G401 (cell line): ENCODE measurements at regions not wholly inside any gene's neighbourhood (a gene's known extent, or its start where the extent isn't known, plus 50 kb on each side); places are given as distances from the start of the nearest gene placed in this dataset.
A peak's percentile ranks its signal among the peaks of the same experiment; 100 is the strongest.

ENCODE experiments used
- DNase-seq: peaks from one replicate; pipeline ENCODE4 v3.0.0-alpha.2; 2015; ENCODE audit warnings: low spot score
- in situ Hi-C: cut with HindIII; loops from 2 replicates; pipeline ENCODE4 v1.10.0; 2016; ENCODE audit warnings: low sequenced_read_pairs, mixed read lengths

- DNase-seq, result no peak
- in situ Hi-C loops, result no loop called here
Measured at GRCh38 chr6:133034509-133035206, 206.5 kb upstream of the EYA4 start.

- in situ Hi-C loops, result no loop called here
Measured at GRCh38 chr6:133040094-133040802, 200.9 kb upstream of the EYA4 start.

GRCh38 chr6:133040803-133041419, 200.2 kb upstream of the EYA4 start:
- in situ Hi-C loops, result no loop called here
- DNase-seq, result no peak

More at GRCh38 chr6:133040094-133040802, 200.9 kb upstream of the EYA4 start:
- DNase-seq, result no peak

GRCh38 chr6:133042550-133043120, 198.5 kb upstream of the EYA4 start:
- no peak for DNase-seq
- in situ Hi-C loops, result no loop called here

GRCh38 chr6:133046576-133046975, 194.6 kb upstream of the EYA4 start:
- in situ Hi-C loops, result no loop called here
- DNase-seq, result no peak

- DNase-seq, result no peak
Measured at GRCh38 chr6:133047065-133047665, 194.0 kb upstream of the EYA4 start.

GRCh38 chr6:133047706-133048105, 193.5 kb upstream of the EYA4 start:
- in situ Hi-C loops, result no loop called here
- no peak for DNase-seq

More at GRCh38 chr6:133047065-133047665, 194.0 kb upstream of the EYA4 start:
- in situ Hi-C loops, result no loop called here

- in situ Hi-C loops, result no loop called here
- DNase-seq, result no peak
Measured at GRCh38 chr6:133051240-133051639, 189.9 kb upstream of the EYA4 start.

- in situ Hi-C loops, result no loop called here
- DNase-seq, result no peak
Measured at GRCh38 chr6:133052465-133052864, 188.7 kb upstream of the EYA4 start.

- peak; percentile 40 for DNase-seq
- in situ Hi-C loops, result no loop called here
Measured at GRCh38 chr6:133055441-133055966, 185.7 kb upstream of the EYA4 start.

- no peak for DNase-seq
- in situ Hi-C loops, result no loop called here
Measured at GRCh38 chr6:133057352-133057751, 183.8 kb upstream of the EYA4 start.

GRCh38 chr6:133062077-133062476, 179.1 kb upstream of the EYA4 start:
- in situ Hi-C loops, result no loop called here
- no peak for DNase-seq

GRCh38 chr6:133062696-133063306, 178.4 kb upstream of the EYA4 start:
- DNase-seq, result no peak
- in situ Hi-C loops, result no loop called here

- DNase-seq, result no peak
- in situ Hi-C loops, result no loop called here
Measured at GRCh38 chr6:133067960-133068359, 173.2 kb upstream of the EYA4 start.

- DNase-seq, result no peak
Measured at GRCh38 chr6:133070410-133071043, 170.6 kb upstream of the EYA4 start.

GRCh38 chr6:133079901-133080300, 161.3 kb upstream of the EYA4 start:
- in situ Hi-C loops, result no loop called here

More at GRCh38 chr6:133070410-133071043, 170.6 kb upstream of the EYA4 start:
- in situ Hi-C loops, result no loop called here

GRCh38 chr6:133083248-133083967, 157.7 kb upstream of the EYA4 start:
- peak; percentile 50 for DNase-seq
- in situ Hi-C loops, result no loop called here

More at GRCh38 chr6:133079901-133080300, 161.3 kb upstream of the EYA4 start:
- DNase-seq, result no peak

- in situ Hi-C loops, result no loop called here
- DNase-seq, result no peak
Measured at GRCh38 chr6:133085471-133085870, 155.7 kb upstream of the EYA4 start.
